Lung (tissue), 11 donors: ENCODE measurements at regions not wholly inside any gene's neighbourhood (a gene's known extent, or its start where the extent isn't known, plus 50 kb on each side); places are given as distances from the start of the nearest gene placed in this dataset.

ENCODE experiments used
- ATAC-seq: fragments of 200-7000 bp; cut with Tn5 transposase; one replicate; pipeline ENCODE4 v1.9.1; 2020; ENCODE audit warnings: moderate number of reproducible peaks; ENCODE audit not compliant: insufficient read depth, low FRiP score
- DNase-seq, 3 donors: peaks; one replicate each; pipeline ENCODE4 v3.0.0-alpha.2; 2013 to 2017
- H3K27ac ChIP-seq, 2 donors: one replicate each; pipeline ENCODE4 v1.5.1; 2013; ENCODE audit warnings: mild to moderate bottlenecking in 2 of 2, moderate library complexity in 2 of 2, control low read depth in 1 of 2, inconsistent platforms in 1 of 2, low read depth in 1 of 2, low read length in 1 of 2
- H3K27me3 ChIP-seq, 3 donors: one replicate each; pipeline ENCODE4 v1.5.1; 2013; ENCODE audit warnings: low read length in 2 of 3; ENCODE audit not compliant: control insufficient read depth in 3 of 3, insufficient read depth in 3 of 3
- H3K36me3 ChIP-seq, 4 donors: one replicate each; pipeline ENCODE4 v1.5.1; 2013; ENCODE audit warnings: low read length in 4 of 4, mild to moderate bottlenecking in 1 of 4, moderate library complexity in 1 of 4; ENCODE audit not compliant: control insufficient read depth in 4 of 4, insufficient read depth in 4 of 4
- H3K4me1 ChIP-seq, 5 donors: one replicate each; pipeline ENCODE4 v1.5.1; 2013; ENCODE audit warnings: low read length in 5 of 5, mild to moderate bottlenecking in 2 of 5, moderate library complexity in 1 of 5; ENCODE audit not compliant: control insufficient read depth in 5 of 5, insufficient read depth in 5 of 5
- H3K4me3 ChIP-seq: one replicate; pipeline ENCODE4 v1.5.1; 2013; ENCODE audit warnings: mild to moderate bottlenecking, control low read depth, moderate library complexity
- H3K9ac ChIP-seq, 2 donors: one replicate each; pipeline ENCODE4 v1.5.1; 2013; ENCODE audit warnings: low read length in 2 of 2, control low read depth in 1 of 2; ENCODE audit not compliant: insufficient read depth in 1 of 2
- H3K9me3 ChIP-seq, 4 donors: one replicate each; pipeline ENCODE4 v1.5.1; 2013; ENCODE audit warnings: low read length in 3 of 4, mild to moderate bottlenecking in 1 of 4, moderate library complexity in 1 of 4; ENCODE audit not compliant: control insufficient read depth in 4 of 4, insufficient read depth in 3 of 4
- CTCF ChIP-seq: IDR thresholded peaks from 2 replicates; pipeline ENCODE4 v1.5.1; 2012; ENCODE audit warnings: mild to moderate bottlenecking; ENCODE audit errors: control extremely low read depth, extremely low read depth
- WGBS, 2 donors: extraction: QIAGEN DNeasy Blood & Tissue Kit; methylation state at CpG; one replicate each; pipeline ENCODE4 v1.1.7; 2013; 5-methylcytosine and 5-hydroxymethylcytosine counted together
- donor health status: control.
- donor health status: control.
- donor health status: Bipolar disorder and iron deficiency.
- donor health status: healthy.
- donor health status: DM: yes; HTN: yes; CAD: no.

GRCh38 chr14:22338917-22339715 lies 249.9 kb downstream of the DAD1 start:
- H3K4me3 ChIP-seq, result no peak overlapping the region
- WGBS, 2 donors, result 64 to 80% methylated on average over 8 of the region's 8 CpGs
- peaks cover 0 to 3% (median 2%) of the 10 kb centered on the region in 4 donors for H3K9me3 ChIP-seq
- no peaks in the 10 kb centered on the region for H3K36me3 ChIP-seq
- TF ChIP-seq CTCF, result no peak
- no peak for ATAC-seq
- peak; percentile 79 to 92 (median 90) for DNase-seq
- H3K27ac ChIP-seq, result no peak overlapping the region
- H3K9ac ChIP-seq, result no peak overlapping the region
- no peaks in the 10 kb centered on the region for H3K27me3 ChIP-seq
- peaks cover 0 to 20% (median 0%) of the 10 kb centered on the region in 5 donors for H3K4me1 ChIP-seq

GRCh38 chr14:22338381-22338780 lies 250.6 kb downstream of the DAD1 start:
- TF ChIP-seq CTCF, result no peak
- Histone ChIP-seq H3K4me3 (no peak overlapping the region), H3K27ac (no peak overlapping the region), H3K36me3 (no peaks in the 10 kb centered on the region), H3K27me3 (no peaks in the 10 kb centered on the region), H3K4me1 (peaks cover 0 to 20% (median 0%) of the 10 kb centered on the region in 5 donors), H3K9me3 (no peaks in the 10 kb centered on the region), H3K9ac (no peak overlapping the region)
- DNase-seq, result no peak
- ATAC-seq, result no peak
- 88 to 89% methylated on average over 5 of the region's 5 CpGs for WGBS, 2 donors

- no peak for DNase-seq
- no peak overlapping the region for H3K4me3 ChIP-seq
- TF ChIP-seq CTCF, result no peak
- no peak overlapping the region for H3K9ac ChIP-seq
- no peaks in the 10 kb centered on the region for H3K9me3 ChIP-seq
- H3K27ac ChIP-seq, result no peak overlapping the region
- no peaks in the 10 kb centered on the region for H3K36me3 ChIP-seq
- H3K27me3 ChIP-seq, result no peaks in the 10 kb centered on the region
- peaks cover 0 to 20% (median 0%) of the 10 kb centered on the region in 5 donors for H3K4me1 ChIP-seq
- 75 to 81% methylated on average over 3 of the region's 3 CpGs for WGBS, 2 donors
- ATAC-seq, result no peak
Observed at GRCh38 chr14:22337938-22338337, 251.1 kb downstream of the DAD1 start.
